GM23338 (cell line): ENCODE measurements at regions not wholly inside any gene's neighbourhood (a gene's known extent, or its start where the extent isn't known, plus 50 kb on each side); places are given as distances from the start of the nearest gene placed in this dataset.

Experiments
- CREB1 ChIP-seq: fragments of 250-450 bp; sonication (Bioruptor Pico); IDR thresholded peaks from 2 replicates; pipeline ENCODE4 v1.5.0; 2020; ENCODE audit warnings: low read depth, mild to moderate bottlenecking, moderate library complexity
- EZH2 ChIP-seq: fragments of 200-600 bp; sonication (generic); IDR thresholded peaks from one replicate; pipeline ENCODE4 v1.8.0; 2017; ENCODE audit warnings: antibody characterized with exemption, mild to moderate bottlenecking, low read depth; ENCODE audit not compliant: unreplicated experiment
- JUNB ChIP-seq: IDR thresholded peaks from one replicate; pipeline ENCODE4 v1.6.1; 2016; ENCODE audit warnings: antibody characterized with exemption; ENCODE audit not compliant: unreplicated experiment
- POLR2AphosphoS5 ChIP-seq: IDR thresholded peaks from 2 replicates; pipeline ENCODE4 v1.6.1; 2016; ENCODE audit warnings: antibody characterized with exemption, low read depth
- ZNF331 ChIP-seq: fragments of 250-450 bp; sonication (Bioruptor Pico); IDR thresholded peaks from 2 replicates; pipeline ENCODE4 v1.5.0; 2020; ENCODE audit warnings: low read depth, mild to moderate bottlenecking, moderate library complexity
- TF ChIP-seq, protein P1 (sequence below), 2 experiments: fragments of 200-600 bp in 1 of 2; sonication (generic) in 1 of 2; conservative IDR thresholded peaks; 2 replicates each; pipeline versions ENCODE4 v1.5.1 to v1.6.1; 2016 to 2017; ENCODE audit warnings: antibody characterized with exemption in 2 of 2, low read depth in 2 of 2, mild to moderate bottlenecking in 2 of 2, moderate library complexity in 1 of 2
- TF ChIP-seq, protein P2 (sequence below): IDR thresholded peaks from one replicate; pipeline ENCODE4 v1.6.1; 2018; ENCODE audit warnings: antibody characterized with exemption; ENCODE audit not compliant: unreplicated experiment

DNA sequence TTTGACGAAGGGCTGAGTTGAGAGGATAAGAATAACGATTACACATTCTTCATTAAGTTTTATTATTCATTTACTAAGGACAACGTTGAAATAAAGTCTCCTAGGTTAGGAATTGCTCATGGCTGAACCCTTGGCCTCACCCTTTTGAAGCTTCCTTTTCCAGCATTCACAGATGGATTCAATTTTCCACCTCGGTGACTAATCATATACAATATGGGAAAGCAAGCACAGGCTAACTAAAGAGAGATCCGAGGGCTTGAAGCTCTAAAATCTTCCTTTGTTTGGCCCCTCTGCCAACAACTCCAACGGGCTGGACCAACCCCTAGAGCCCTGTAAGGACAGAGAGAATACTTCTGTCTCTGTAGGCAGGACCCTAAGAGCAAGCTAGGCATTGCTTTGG is 159.5 kb downstream of the SOD2 start:
- TF ChIP-seq, protein P1, sequence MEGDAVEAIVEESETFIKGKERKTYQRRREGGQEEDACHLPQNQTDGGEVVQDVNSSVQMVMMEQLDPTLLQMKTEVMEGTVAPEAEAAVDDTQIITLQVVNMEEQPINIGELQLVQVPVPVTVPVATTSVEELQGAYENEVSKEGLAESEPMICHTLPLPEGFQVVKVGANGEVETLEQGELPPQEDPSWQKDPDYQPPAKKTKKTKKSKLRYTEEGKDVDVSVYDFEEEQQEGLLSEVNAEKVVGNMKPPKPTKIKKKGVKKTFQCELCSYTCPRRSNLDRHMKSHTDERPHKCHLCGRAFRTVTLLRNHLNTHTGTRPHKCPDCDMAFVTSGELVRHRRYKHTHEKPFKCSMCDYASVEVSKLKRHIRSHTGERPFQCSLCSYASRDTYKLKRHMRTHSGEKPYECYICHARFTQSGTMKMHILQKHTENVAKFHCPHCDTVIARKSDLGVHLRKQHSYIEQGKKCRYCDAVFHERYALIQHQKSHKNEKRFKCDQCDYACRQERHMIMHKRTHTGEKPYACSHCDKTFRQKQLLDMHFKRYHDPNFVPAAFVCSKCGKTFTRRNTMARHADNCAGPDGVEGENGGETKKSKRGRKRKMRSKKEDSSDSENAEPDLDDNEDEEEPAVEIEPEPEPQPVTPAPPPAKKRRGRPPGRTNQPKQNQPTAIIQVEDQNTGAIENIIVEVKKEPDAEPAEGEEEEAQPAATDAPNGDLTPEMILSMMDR (conservative IDR thresholded peaks at IDR 0.05; ENCODE audit: low read depth in 2 of 2): no peak
- TF ChIP-seq EZH2 (no peak), JUNB (no peak), POLR2AphosphoS5 (no peak), CREB1 (no peak), ZNF331 (no peak)
- TF ChIP-seq, protein P2, sequence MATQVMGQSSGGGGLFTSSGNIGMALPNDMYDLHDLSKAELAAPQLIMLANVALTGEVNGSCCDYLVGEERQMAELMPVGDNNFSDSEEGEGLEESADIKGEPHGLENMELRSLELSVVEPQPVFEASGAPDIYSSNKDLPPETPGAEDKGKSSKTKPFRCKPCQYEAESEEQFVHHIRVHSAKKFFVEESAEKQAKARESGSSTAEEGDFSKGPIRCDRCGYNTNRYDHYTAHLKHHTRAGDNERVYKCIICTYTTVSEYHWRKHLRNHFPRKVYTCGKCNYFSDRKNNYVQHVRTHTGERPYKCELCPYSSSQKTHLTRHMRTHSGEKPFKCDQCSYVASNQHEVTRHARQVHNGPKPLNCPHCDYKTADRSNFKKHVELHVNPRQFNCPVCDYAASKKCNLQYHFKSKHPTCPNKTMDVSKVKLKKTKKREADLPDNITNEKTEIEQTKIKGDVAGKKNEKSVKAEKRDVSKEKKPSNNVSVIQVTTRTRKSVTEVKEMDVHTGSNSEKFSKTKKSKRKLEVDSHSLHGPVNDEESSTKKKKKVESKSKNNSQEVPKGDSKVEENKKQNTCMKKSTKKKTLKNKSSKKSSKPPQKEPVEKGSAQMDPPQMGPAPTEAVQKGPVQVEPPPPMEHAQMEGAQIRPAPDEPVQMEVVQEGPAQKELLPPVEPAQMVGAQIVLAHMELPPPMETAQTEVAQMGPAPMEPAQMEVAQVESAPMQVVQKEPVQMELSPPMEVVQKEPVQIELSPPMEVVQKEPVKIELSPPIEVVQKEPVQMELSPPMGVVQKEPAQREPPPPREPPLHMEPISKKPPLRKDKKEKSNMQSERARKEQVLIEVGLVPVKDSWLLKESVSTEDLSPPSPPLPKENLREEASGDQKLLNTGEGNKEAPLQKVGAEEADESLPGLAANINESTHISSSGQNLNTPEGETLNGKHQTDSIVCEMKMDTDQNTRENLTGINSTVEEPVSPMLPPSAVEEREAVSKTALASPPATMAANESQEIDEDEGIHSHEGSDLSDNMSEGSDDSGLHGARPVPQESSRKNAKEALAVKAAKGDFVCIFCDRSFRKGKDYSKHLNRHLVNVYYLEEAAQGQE: no peak
